ENCODE measurements at regions not wholly inside any gene's neighbourhood (a gene's known extent, or its start where the extent isn't known, plus 50 kb on each side); places are given as distances from the start of the nearest gene placed in this dataset.

DNA sequence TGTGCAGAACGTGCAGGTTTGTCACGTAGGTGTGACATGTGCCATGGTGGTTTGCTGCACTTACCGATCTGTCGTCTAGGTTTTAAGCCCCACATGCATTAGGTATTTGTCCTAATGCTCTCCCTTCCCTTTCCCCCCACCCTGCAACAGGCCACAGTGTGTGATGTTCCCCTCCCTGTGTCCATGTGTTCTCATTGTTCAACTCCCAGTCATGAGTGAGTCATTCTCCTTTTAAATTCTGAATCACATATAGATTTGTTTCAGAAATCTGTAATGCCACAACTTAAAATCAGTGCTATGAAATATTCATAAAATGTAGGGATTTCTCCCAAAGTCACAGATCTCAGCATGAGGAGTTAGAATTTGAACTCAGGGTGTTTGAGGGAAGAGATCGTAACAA is 552.5 kb upstream of the MBL2 start:
- H3K27me3 ChIP-seq (replicated peaks in 1 of 7): no peaks in the 10 kb centered on the region
- no peaks in the 10 kb centered on the region for H3K4me1 ChIP-seq
- DNase-seq: no peak
- peaks cover 0 to 4% (median 0%) of the 10 kb centered on the region in 8 donors for H3K9me3 ChIP-seq
- H3K36me3 ChIP-seq: no peaks in the 10 kb centered on the region
- TF ChIP-seq, protein P1, sequence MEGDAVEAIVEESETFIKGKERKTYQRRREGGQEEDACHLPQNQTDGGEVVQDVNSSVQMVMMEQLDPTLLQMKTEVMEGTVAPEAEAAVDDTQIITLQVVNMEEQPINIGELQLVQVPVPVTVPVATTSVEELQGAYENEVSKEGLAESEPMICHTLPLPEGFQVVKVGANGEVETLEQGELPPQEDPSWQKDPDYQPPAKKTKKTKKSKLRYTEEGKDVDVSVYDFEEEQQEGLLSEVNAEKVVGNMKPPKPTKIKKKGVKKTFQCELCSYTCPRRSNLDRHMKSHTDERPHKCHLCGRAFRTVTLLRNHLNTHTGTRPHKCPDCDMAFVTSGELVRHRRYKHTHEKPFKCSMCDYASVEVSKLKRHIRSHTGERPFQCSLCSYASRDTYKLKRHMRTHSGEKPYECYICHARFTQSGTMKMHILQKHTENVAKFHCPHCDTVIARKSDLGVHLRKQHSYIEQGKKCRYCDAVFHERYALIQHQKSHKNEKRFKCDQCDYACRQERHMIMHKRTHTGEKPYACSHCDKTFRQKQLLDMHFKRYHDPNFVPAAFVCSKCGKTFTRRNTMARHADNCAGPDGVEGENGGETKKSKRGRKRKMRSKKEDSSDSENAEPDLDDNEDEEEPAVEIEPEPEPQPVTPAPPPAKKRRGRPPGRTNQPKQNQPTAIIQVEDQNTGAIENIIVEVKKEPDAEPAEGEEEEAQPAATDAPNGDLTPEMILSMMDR (IDR thresholded peaks at IDR 0.05 in 8 of 11, conservative IDR thresholded peaks at IDR 0.05 in 3 of 11): no peak
- TF ChIP-seq POLR2A (IDR thresholded peaks at IDR 0.05) (no peak), POLR2AphosphoS5 (IDR thresholded peaks at IDR 0.05) (no peak)
- no peak overlapping the region for H3K27ac ChIP-seq
- 77 to 94% (median 90%) methylated on average over 5 of the region's 5 CpGs for WGBS, 5 donors
- intact Hi-C loops (cut with DNase I; ENCODE audit: low total_unique reads): no loop called here
- no peak overlapping the region for H3K4me3 ChIP-seq

GRCh38 chr10:53315709-53316108 is 543.1 kb upstream of the MBL2 start:
- H3K4me1 ChIP-seq: no peaks in the 10 kb centered on the region
- H3K27ac ChIP-seq: no peak overlapping the region
- no peaks in the 10 kb centered on the region for H3K36me3 ChIP-seq
- intact Hi-C loops (cut with DNase I; ENCODE audit: low total_unique reads): no loop called here
- TF ChIP-seq POLR2A (IDR thresholded peaks at IDR 0.05) (no peak), POLR2AphosphoS5 (IDR thresholded peaks at IDR 0.05) (no peak)
- TF ChIP-seq, protein P1 (IDR thresholded peaks at IDR 0.05 in 8 of 11, conservative IDR thresholded peaks at IDR 0.05 in 3 of 11): no peak
- H3K9me3 ChIP-seq: no peaks in the 10 kb centered on the region
- DNase-seq: no peak
- H3K27me3 ChIP-seq (replicated peaks in 1 of 7): no peaks in the 10 kb centered on the region
- H3K4me3 ChIP-seq: no peak overlapping the region

DNA sequence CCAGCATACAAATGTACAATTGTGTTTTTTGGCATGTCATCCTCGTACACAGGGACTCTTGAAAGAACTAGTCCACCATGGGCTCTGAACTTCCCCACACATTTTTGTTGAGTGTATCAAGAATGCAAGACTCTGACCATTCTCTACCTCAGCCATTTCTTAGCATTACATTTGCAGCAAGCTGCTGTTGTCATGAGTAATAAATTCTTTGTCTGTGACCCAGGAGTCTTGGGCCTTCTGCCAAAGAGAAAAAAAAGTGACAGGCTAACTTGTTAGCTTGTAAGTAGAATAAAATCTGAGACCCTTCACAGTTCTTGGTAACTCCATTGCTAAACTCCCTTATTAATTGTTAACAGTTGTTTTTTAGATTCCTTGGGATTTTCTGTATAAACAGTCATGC is 542.3 kb upstream of the MBL2 start:
- Histone ChIP-seq H3K27ac (no peak overlapping the region), H3K4me3 (no peak overlapping the region), H3K4me1 (no peaks in the 10 kb centered on the region), H3K36me3 (no peaks in the 10 kb centered on the region), H3K9me3 (no peaks in the 10 kb centered on the region), H3K27me3 (replicated peaks in 1 of 7) (no peaks in the 10 kb centered on the region)
- TF ChIP-seq, protein P1 (IDR thresholded peaks at IDR 0.05 in 8 of 11, conservative IDR thresholded peaks at IDR 0.05 in 3 of 11): no peak
- no peak for TF ChIP-seq POLR2A (IDR thresholded peaks at IDR 0.05)
- no peak for TF ChIP-seq POLR2AphosphoS5 (IDR thresholded peaks at IDR 0.05)
- intact Hi-C loops (cut with DNase I; ENCODE audit: low total_unique reads): no loop called here
- WGBS, 5 donors: 31 to 60% (median 39%) methylated on average over 1 of the region's 1 CpG
- no peak for DNase-seq

DNA sequence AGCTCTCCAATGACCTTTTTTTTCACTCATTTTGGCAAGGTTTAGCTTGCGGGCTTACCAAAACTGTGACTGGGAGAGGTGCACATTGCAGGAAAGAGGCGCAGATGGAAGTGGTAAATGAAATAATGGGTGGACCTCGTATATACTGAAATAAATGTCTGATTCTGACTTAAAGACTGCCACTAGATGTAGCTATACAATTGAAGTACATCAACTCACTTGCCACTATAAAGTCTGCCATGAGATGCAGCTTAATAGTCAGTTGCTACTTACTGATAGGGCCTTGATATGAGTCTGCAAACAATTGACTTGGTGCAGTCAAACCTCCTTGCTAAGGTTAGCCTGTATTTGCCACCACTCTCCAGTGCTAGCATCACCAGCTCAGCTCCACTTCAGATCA is 525.9 kb upstream of the MBL2 start:
- no peaks in the 10 kb centered on the region for H3K36me3 ChIP-seq
- no peaks in the 10 kb centered on the region for H3K27me3 ChIP-seq (replicated peaks in 1 of 7)
- no peak for DNase-seq
- H3K27ac ChIP-seq: no peak overlapping the region
- intact Hi-C loops (cut with DNase I; ENCODE audit: low total_unique reads): no loop called here
- peaks cover 0 to 10% (median 5%) of the 10 kb centered on the region in 8 donors for H3K9me3 ChIP-seq
- TF ChIP-seq POLR2AphosphoS5 (IDR thresholded peaks at IDR 0.05): no peak
- TF ChIP-seq, protein P1 (IDR thresholded peaks at IDR 0.05 in 8 of 11, conservative IDR thresholded peaks at IDR 0.05 in 3 of 11): no peak
- no peak for TF ChIP-seq POLR2A (IDR thresholded peaks at IDR 0.05)
- no peak overlapping the region for H3K4me3 ChIP-seq
- WGBS, 5 donors: 76 to 86% (median 81%) methylated on average over 3 of the region's 3 CpGs
- no peaks in the 10 kb centered on the region for H3K4me1 ChIP-seq
